ENCODE measurements at regions not wholly inside any gene's neighbourhood (a gene's known extent, or its start where the extent isn't known, plus 50 kb on each side); places are given as distances from the start of the nearest gene placed in this dataset.

- no peak for DNase-seq
Measured at GRCh38 chr2:238563551-238563950, 136.8 kb downstream of the ASB1 start.

GRCh38 chr2:238564286-238564920 lies 137.7 kb downstream of the ASB1 start:
- DNase-seq = no peak

- DNase-seq = no peak
Measured at GRCh38 chr2:238565031-238565430, 138.3 kb downstream of the ASB1 start.

- DNase-seq = no peak
Measured at GRCh38 chr2:238566001-238566645, 139.4 kb downstream of the ASB1 start.

GRCh38 chr2:238567067-238567855 lies 140.5 kb downstream of the ASB1 start:
- DNase-seq = no peak

- DNase-seq = no peak
Measured at GRCh38 chr2:238567996-238568395, 141.3 kb downstream of the ASB1 start.

- DNase-seq = no peak
Measured at GRCh38 chr2:238568455-238569440, 142.0 kb downstream of the ASB1 start.

- DNase-seq = no peak
Measured at GRCh38 chr2:238569507-238570195, 142.9 kb downstream of the ASB1 start.

GRCh38 chr2:238570391-238570790 lies 143.7 kb downstream of the ASB1 start:
- DNase-seq = no peak

GRCh38 chr2:238570926-238571325 lies 144.2 kb downstream of the ASB1 start:
- no peak for DNase-seq

- DNase-seq = no peak
Measured at GRCh38 chr2:238571661-238572372, 145.1 kb downstream of the ASB1 start.

- DNase-seq = no peak
Measured at GRCh38 chr2:238573065-238573778, 146.5 kb downstream of the ASB1 start.

- DNase-seq = no peak
Measured at GRCh38 chr2:238573916-238574315, 147.2 kb downstream of the ASB1 start.

GRCh38 chr2:238574490-238575271 lies 148.0 kb downstream of the ASB1 start:
- DNase-seq = no peak

- no peak for DNase-seq
Measured at GRCh38 chr2:238576674-238577073, 149.9 kb downstream of the ASB1 start.

GRCh38 chr2:238578256-238578655 lies 151.5 kb downstream of the ASB1 start:
- DNase-seq = no peak

GRCh38 chr2:238580486-238580885 lies 153.8 kb downstream of the ASB1 start:
- no peak for DNase-seq

- DNase-seq = no peak
Measured at GRCh38 chr2:238581126-238581525, 154.4 kb downstream of the ASB1 start.

GRCh38 chr2:238582159-238582558 lies 155.4 kb downstream of the ASB1 start:
- DNase-seq = no peak

- DNase-seq = no peak
Measured at GRCh38 chr2:238584617-238585016, 157.9 kb downstream of the ASB1 start.

Data from NCI-H524 treated with DMSO at 0.1 percent for 48 hours (cell line).